Sigmoid colon (tissue), 6 donors: ENCODE measurements at regions not wholly inside any gene's neighbourhood (a gene's known extent, or its start where the extent isn't known, plus 50 kb on each side); places are given as distances from the start of the nearest gene placed in this dataset.

ENCODE experiments used
- DNase-seq: peaks from one replicate; pipeline ENCODE4 v3.0.0-alpha.2; 2019
- H3K27ac ChIP-seq, 4 donors: fragments of 200-600 bp; sonication (generic); one replicate each; pipeline ENCODE4 v1.5.1; 2016 to 2019; ENCODE audit warnings: mild to moderate bottlenecking in 1 of 4
- H3K27me3 ChIP-seq, 3 donors: fragments of 200-600 bp; sonication (generic); one replicate each; pipeline ENCODE4 v1.5.1; 2019; ENCODE audit warnings: mild to moderate bottlenecking in 1 of 3
- H3K36me3 ChIP-seq, 4 donors: fragments of 200-600 bp; sonication (generic); one replicate each; pipeline ENCODE4 v1.5.1; 2016 to 2019
- H3K4me1 ChIP-seq, 4 donors: fragments of 200-600 bp; sonication (generic); one replicate each; pipeline ENCODE4 v1.5.1; 2017 to 2019
- H3K4me3 ChIP-seq, 4 donors: fragments of 200-600 bp; sonication (generic); one replicate each; pipeline ENCODE4 v1.5.1; 2017 to 2019; ENCODE audit warnings: mild to moderate bottlenecking in 2 of 4, moderate library complexity in 1 of 4
- H3K9me3 ChIP-seq, 4 donors: fragments of 200-600 bp in 3 of 4; sonication (generic) in 3 of 4; one replicate each; pipeline versions ENCODE4 v1.5.1 to v1.6.1; 2013 to 2019
- CTCF ChIP-seq, 4 experiments: fragments of 450-650 bp in 3 of 4; fragments of 200-600 bp in 1 of 4; IDR thresholded peaks; one replicate each; pipeline ENCODE4 v1.5.1; 2016 to 2019; ENCODE audit warnings: antibody characterized with exemption in 4 of 4, mild to moderate bottlenecking in 3 of 4, moderate library complexity in 2 of 4
- EP300 ChIP-seq, 4 donors: sonication (generic); formaldehyde crosslinking; IDR thresholded peaks; one replicate each; pipeline ENCODE4 v1.6.1; 2017; ENCODE audit warnings: antibody characterized with exemption in 4 of 4
- POLR2A ChIP-seq, 2 donors: fragments of 450-650 bp; IDR thresholded peaks; one replicate each; pipeline ENCODE4 v1.6.1; 2016; ENCODE audit warnings: antibody characterized with exemption in 2 of 2, mild to moderate bottlenecking in 2 of 2, moderate library complexity in 2 of 2
- POLR2AphosphoS5 ChIP-seq, 4 donors: sonication (generic); formaldehyde crosslinking; IDR thresholded peaks; one replicate each; pipeline ENCODE4 v1.6.1; 2017; ENCODE audit warnings: antibody characterized with exemption in 4 of 4
- WGBS, 2 donors: extraction: QIAGEN DNeasy Blood & Tissue Kit; methylation state at CpG; one replicate each; pipeline ENCODE4 v1.1.7; 2013; 5-methylcytosine and 5-hydroxymethylcytosine counted together
- intact Hi-C: fragments of 100-400 bp; cut with DNase I; formaldehyde crosslinking; loops from one replicate; pipeline ENCODE4 v1.15.1; 2023
- donor health status: healthy with polysubstance abuse.
- donor health status: healthy.

- WGBS, 2 donors = 37 to 96% methylated on average over 1 of the region's 1 CpG
- H3K4me1 ChIP-seq = no peaks in the 10 kb centered on the region
- no peaks in the 10 kb centered on the region for H3K36me3 ChIP-seq
- DNase-seq = no peak
- no peak overlapping the region for H3K4me3 ChIP-seq
- H3K9me3 ChIP-seq = no peaks in the 10 kb centered on the region
- TF ChIP-seq POLR2A (IDR thresholded peaks at IDR 0.05) (no peak), POLR2AphosphoS5 (IDR thresholded peaks at IDR 0.05) (no peak), CTCF (IDR thresholded peaks at IDR 0.05) (no peak), EP300 (IDR thresholded peaks at IDR 0.05) (no peak)
- no peak overlapping the region for H3K27ac ChIP-seq
- intact Hi-C loops = no loop called here
- H3K27me3 ChIP-seq = no peaks in the 10 kb centered on the region
Observed at GRCh38 chr3:76933245-76933644, 106.7 kb upstream of the ROBO2 start.

- intact Hi-C loops = no loop called here
- H3K27me3 ChIP-seq = no peaks in the 10 kb centered on the region
Observed at GRCh38 chr3:76938962-76939361, 100.9 kb upstream of the ROBO2 start.

GRCh38 chr3:76940181-76940770, 99.6 kb upstream of the ROBO2 start:
- TF ChIP-seq CTCF (IDR thresholded peaks at IDR 0.05) (no peak), POLR2AphosphoS5 (IDR thresholded peaks at IDR 0.05) (no peak)
- H3K4me3 ChIP-seq = no peak overlapping the region
- no peaks in the 10 kb centered on the region for H3K36me3 ChIP-seq
- no peak for DNase-seq
- no peaks in the 10 kb centered on the region for H3K9me3 ChIP-seq
- no peaks in the 10 kb centered on the region for H3K27me3 ChIP-seq
- H3K4me1 ChIP-seq = no peaks in the 10 kb centered on the region
- WGBS, 2 donors = 90 to 92% methylated on average over 15 of the region's 15 CpGs
- H3K27ac ChIP-seq = no peak overlapping the region
- intact Hi-C loops = no loop called here

More at GRCh38 chr3:76938962-76939361, 100.9 kb upstream of the ROBO2 start:
- Histone ChIP-seq H3K9me3 (no peaks in the 10 kb centered on the region), H3K36me3 (no peaks in the 10 kb centered on the region), H3K27ac (no peak overlapping the region), H3K4me1 (no peaks in the 10 kb centered on the region), H3K4me3 (no peak overlapping the region)
- TF ChIP-seq POLR2A (IDR thresholded peaks at IDR 0.05) (no peak), CTCF (IDR thresholded peaks at IDR 0.05) (no peak), POLR2AphosphoS5 (IDR thresholded peaks at IDR 0.05) (no peak), EP300 (IDR thresholded peaks at IDR 0.05) (no peak)
- no peak for DNase-seq

- Histone ChIP-seq H3K27me3 (no peaks in the 10 kb centered on the region), H3K27ac (no peak overlapping the region), H3K9me3 (no peaks in the 10 kb centered on the region), H3K36me3 (no peaks in the 10 kb centered on the region), H3K4me1 (no peaks in the 10 kb centered on the region), H3K4me3 (no peak overlapping the region)
- no peak for DNase-seq
- no peak for TF ChIP-seq POLR2AphosphoS5 (IDR thresholded peaks at IDR 0.05)
- no peak for TF ChIP-seq EP300 (IDR thresholded peaks at IDR 0.05)
- TF ChIP-seq POLR2A (IDR thresholded peaks at IDR 0.05) = no peak
- no peak for TF ChIP-seq CTCF (IDR thresholded peaks at IDR 0.05)
- intact Hi-C loops = no loop called here
- WGBS, 2 donors = 93 to 94% methylated on average over 4 of the region's 4 CpGs
Observed at GRCh38 chr3:76941376-76941775, 98.5 kb upstream of the ROBO2 start.

GRCh38 chr3:76942101-76942500, 97.8 kb upstream of the ROBO2 start:
- no peaks in the 10 kb centered on the region for H3K27me3 ChIP-seq
- no peak overlapping the region for H3K27ac ChIP-seq
- 46 to 55% methylated on average over 2 of the region's 2 CpGs for WGBS, 2 donors
- H3K4me3 ChIP-seq = no peak overlapping the region
- H3K36me3 ChIP-seq = no peaks in the 10 kb centered on the region
- no peaks in the 10 kb centered on the region for H3K4me1 ChIP-seq
- DNase-seq = no peak
- TF ChIP-seq POLR2AphosphoS5 (IDR thresholded peaks at IDR 0.05) = no peak
- TF ChIP-seq CTCF (IDR thresholded peaks at IDR 0.05) = no peak
- no peak for TF ChIP-seq POLR2A (IDR thresholded peaks at IDR 0.05)
- TF ChIP-seq EP300 (IDR thresholded peaks at IDR 0.05) = no peak
- intact Hi-C loops = no loop called here
- no peaks in the 10 kb centered on the region for H3K9me3 ChIP-seq
